Nephron progenitor cell (in vitro differentiated cells): ENCODE measurements at regions not wholly inside any gene's neighbourhood (a gene's known extent, or its start where the extent isn't known, plus 50 kb on each side); places are given as distances from the start of the nearest gene placed in this dataset.

Experiments
- DNase-seq: peaks from one replicate; pipeline ENCODE4 v3.0.0; 2021
- H3K27ac Mint-ChIP-seq: 2 replicates; pipeline ENCODE4 v1.8.0; 2021; ENCODE audit warnings: mild to moderate bottlenecking, moderate library complexity, mixed read lengths
- H3K27me3 Mint-ChIP-seq: 2 replicates; pipeline ENCODE4 v1.8.0; 2021; ENCODE audit warnings: mild to moderate bottlenecking, low read depth, mixed read lengths; ENCODE audit not compliant: poor library complexity
- H3K36me3 Mint-ChIP-seq: 2 replicates; pipeline ENCODE4 v1.8.0; 2021; ENCODE audit warnings: low read depth, mixed read lengths
- H3K4me1 Mint-ChIP-seq: 2 replicates; pipeline ENCODE4 v1.8.0; 2021; ENCODE audit warnings: mixed read lengths
- H3K4me3 Mint-ChIP-seq: 2 replicates; pipeline ENCODE4 v1.8.0; 2021; ENCODE audit warnings: mild to moderate bottlenecking, moderate library complexity, mixed read lengths
- H3K9me3 Mint-ChIP-seq: 2 replicates; pipeline ENCODE4 v1.8.0; 2021; ENCODE audit warnings: mild to moderate bottlenecking, moderate library complexity, mixed read lengths
- CTCF ChIP-seq: fragments of 200-600 bp; sonication (generic); IDR thresholded peaks from 2 replicates; pipeline ENCODE4 v1.5.0; 2021; ENCODE audit warnings: antibody characterized with exemption

DNA sequence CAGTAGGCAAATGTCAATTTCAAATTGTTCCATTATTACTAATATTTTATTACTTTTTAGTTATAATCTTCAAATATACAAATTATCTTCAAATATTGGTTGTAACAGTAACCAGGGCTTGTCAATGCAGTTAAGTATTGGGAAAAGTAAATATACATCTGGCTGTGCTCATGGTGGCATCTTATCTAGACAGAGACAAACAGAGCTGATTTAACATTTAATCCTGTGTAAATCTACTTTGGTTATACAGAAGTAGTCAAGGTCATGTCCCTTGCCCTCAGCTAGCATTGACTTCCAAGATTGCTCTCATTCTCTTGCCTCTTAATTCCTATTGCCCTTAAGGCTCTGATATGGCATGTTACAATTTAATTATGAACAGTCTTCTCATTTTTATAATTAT lies 98.4 kb upstream of the KLHL1 start:
- peaks cover 4% of the 10 kb centered on the region for H3K36me3 Mint-ChIP-seq
- H3K27me3 Mint-ChIP-seq, result no peaks in the 10 kb centered on the region
- no peak for TF ChIP-seq CTCF
- H3K27ac Mint-ChIP-seq, result no peak overlapping the region
- DNase-seq, result no peak
- H3K9me3 Mint-ChIP-seq, result peaks cover 48% of the 10 kb centered on the region
- no peak overlapping the region for H3K4me3 Mint-ChIP-seq
- H3K4me1 Mint-ChIP-seq, result no peaks in the 10 kb centered on the region

DNA sequence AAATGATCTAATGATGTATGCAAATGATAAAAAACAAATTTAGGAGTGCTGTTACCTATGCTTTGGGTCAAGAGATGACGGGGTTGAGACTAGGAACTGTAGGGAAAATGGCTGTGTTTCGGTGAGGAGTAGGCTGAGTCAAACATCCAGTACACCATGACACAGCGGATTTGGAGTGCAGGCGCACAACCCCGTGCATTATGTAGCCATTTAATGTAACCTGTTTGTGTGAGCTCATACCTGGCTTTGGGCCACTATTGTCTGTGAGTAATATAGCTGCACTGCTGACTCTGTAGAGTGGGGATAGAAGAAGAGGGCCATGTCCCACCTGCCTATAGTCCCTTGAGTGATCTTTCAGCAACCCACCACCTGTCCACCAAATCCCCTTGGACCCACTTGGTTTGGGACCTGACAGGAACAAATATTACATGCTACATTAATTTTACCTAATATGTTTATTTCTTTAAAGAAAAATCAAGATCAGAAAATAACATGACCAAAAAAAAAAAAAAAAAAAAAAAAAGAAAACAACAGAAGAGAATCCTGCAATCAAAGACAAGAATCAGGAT lies 95.5 kb upstream of the KLHL1 start:
- Mint-ChIP-seq H3K9me3 (peaks cover 25% of the 10 kb centered on the region), H3K36me3 (peaks cover 2% of the 10 kb centered on the region), H3K27ac (no peak overlapping the region), H3K4me1 (no peaks in the 10 kb centered on the region), H3K4me3 (no peak overlapping the region), H3K27me3 (no peaks in the 10 kb centered on the region)
- peak; percentile 4 for DNase-seq
- TF ChIP-seq CTCF, result no peak

DNA sequence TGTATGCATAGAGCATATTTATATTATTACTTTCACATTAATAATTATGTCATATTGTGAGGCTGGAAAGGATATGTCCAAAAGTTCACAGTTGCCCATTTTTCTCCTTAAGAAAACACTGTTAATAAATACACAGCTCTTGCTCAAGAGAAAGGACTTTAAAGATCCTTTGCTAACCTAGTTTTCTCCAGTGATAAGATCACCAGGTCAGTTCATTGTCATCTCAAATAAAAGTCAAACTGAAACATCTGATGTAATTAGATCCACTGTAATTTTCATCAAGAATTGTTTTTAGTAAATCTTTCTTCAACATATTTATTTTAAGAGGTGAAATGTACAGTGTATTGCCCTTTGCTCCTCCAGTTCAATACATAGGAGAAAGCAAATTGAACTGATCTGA lies 82.8 kb upstream of the KLHL1 start:
- no peak for TF ChIP-seq CTCF
- no peak overlapping the region for H3K27ac Mint-ChIP-seq

DNA sequence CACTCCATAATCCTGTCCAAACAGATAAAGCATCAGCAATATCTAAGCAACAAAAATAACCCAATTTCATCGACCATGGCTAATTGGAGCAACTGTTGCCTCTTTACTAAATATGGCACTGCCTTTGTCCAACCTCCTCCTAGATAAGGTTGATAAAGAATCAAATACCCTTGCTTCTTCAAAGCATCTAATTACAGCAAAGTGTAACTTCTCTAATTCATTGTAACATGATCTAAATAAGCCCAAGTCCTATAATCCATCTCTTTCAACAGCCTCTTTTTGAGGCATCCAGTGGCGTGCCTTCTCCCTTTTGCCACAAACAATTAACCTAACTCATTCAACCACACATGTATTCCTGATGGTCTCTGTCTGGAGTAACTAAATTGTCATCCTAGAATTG lies 81.7 kb upstream of the KLHL1 start:
- Mint-ChIP-seq H3K36me3 (no peaks in the 10 kb centered on the region), H3K4me1 (no peaks in the 10 kb centered on the region), H3K27ac (no peak overlapping the region), H3K9me3 (peaks cover 8% of the 10 kb centered on the region), H3K27me3 (no peaks in the 10 kb centered on the region), H3K4me3 (no peak overlapping the region)
- TF ChIP-seq CTCF, result no peak
- DNase-seq, result no peak

More for the DNA sequence above, 82.8 kb upstream of the KLHL1 start:
- H3K4me3 Mint-ChIP-seq, result no peak overlapping the region
- no peaks in the 10 kb centered on the region for H3K27me3 Mint-ChIP-seq
- DNase-seq, result no peak
- H3K36me3 Mint-ChIP-seq, result no peaks in the 10 kb centered on the region
- H3K9me3 Mint-ChIP-seq, result peaks cover 15% of the 10 kb centered on the region
- no peaks in the 10 kb centered on the region for H3K4me1 Mint-ChIP-seq

DNA sequence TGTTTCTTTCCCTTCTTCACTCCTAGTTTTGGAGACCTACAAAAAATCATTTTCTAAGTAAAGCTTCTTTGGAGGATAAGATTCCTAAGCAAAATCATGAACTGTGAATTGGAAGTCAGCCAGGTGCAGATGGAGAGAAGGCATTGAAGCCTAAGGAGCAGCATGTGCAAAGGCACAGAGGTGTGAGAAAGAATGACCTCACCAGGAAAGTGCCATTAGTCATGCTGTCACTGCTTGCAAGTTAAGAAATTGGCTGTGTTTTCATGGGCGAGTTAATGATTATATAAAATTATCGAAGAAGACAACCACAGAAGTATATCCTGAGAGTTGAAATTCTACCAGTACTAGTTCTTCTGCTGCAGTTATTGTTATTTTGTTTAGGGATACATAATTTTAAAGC lies 80.3 kb upstream of the KLHL1 start:
- no peaks in the 10 kb centered on the region for H3K36me3 Mint-ChIP-seq
- H3K27ac Mint-ChIP-seq, result no peak overlapping the region
- TF ChIP-seq CTCF, result no peak
- H3K9me3 Mint-ChIP-seq, result no peaks in the 10 kb centered on the region
- H3K4me3 Mint-ChIP-seq, result no peak overlapping the region
- no peak for DNase-seq
- no peaks in the 10 kb centered on the region for H3K4me1 Mint-ChIP-seq
- H3K27me3 Mint-ChIP-seq, result no peaks in the 10 kb centered on the region

DNA sequence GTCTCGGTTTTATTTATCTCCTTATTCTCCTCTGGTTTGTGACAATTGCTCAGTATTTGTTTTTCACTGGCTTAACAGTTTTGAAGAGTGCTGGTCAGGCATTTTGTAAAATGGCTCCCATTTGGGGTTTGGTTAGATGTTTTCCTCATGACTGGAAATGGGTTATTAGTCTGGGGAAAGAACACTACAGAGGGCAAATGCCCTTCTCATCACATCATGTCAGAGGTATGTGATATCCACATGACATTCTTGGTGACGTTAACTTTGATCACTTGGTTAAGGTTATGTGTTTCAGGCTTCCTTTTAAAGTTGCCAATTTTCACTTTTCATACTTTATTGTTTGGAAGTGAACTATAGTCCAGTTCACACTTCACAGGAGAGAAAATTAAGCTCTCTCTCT lies 74.8 kb upstream of the KLHL1 start:
- no peaks in the 10 kb centered on the region for H3K36me3 Mint-ChIP-seq
- no peak for TF ChIP-seq CTCF
- no peak overlapping the region for H3K4me3 Mint-ChIP-seq
- H3K27me3 Mint-ChIP-seq, result no peaks in the 10 kb centered on the region
- no peaks in the 10 kb centered on the region for H3K4me1 Mint-ChIP-seq
- no peak for DNase-seq
- H3K9me3 Mint-ChIP-seq, result no peaks in the 10 kb centered on the region
- no peak overlapping the region for H3K27ac Mint-ChIP-seq
